ENCODE measurements at regions not wholly inside any gene's neighbourhood (a gene's known extent, or its start where the extent isn't known, plus 50 kb on each side); places are given as distances from the start of the nearest gene placed in this dataset.

DNA sequence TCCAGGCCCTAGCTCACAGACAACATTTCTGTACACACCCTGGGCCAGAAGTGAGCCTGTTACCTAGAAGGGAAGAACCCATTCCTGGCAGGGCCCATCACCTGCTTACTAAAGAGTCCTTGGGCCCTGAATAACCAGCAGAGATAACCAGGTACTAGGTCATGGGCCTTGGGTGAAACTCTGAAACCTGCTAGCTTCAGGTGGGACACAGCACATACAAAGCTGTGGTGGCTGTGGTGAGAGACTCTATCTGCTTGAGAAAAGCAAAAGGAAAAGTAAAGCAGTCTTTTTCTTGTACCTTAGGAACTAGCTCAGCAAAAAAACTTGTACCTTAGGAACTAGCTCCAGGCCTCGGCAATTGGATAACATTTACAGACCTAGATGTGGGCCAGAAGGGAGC is 1895.9 kb upstream of the PCDH20 start:
- no peaks in the 10 kb centered on the region for H3K36me3 ChIP-seq
- no peak for TF ChIP-seq CTCF (IDR thresholded peaks at IDR 0.05; ENCODE audit: low read depth, low read length)
- no peak for DNase-seq
- no peaks in the 10 kb centered on the region for H3K9me3 ChIP-seq (ENCODE audit: severe bottlenecking)
- no peaks in the 10 kb centered on the region for H3K27me3 ChIP-seq (ENCODE audit: insufficient read depth, low read depth, severe bottlenecking)
- H3K4me3 ChIP-seq (ENCODE audit: low read depth, low read length): no peak overlapping the region
- H3K27ac ChIP-seq: no peak overlapping the region

DNA sequence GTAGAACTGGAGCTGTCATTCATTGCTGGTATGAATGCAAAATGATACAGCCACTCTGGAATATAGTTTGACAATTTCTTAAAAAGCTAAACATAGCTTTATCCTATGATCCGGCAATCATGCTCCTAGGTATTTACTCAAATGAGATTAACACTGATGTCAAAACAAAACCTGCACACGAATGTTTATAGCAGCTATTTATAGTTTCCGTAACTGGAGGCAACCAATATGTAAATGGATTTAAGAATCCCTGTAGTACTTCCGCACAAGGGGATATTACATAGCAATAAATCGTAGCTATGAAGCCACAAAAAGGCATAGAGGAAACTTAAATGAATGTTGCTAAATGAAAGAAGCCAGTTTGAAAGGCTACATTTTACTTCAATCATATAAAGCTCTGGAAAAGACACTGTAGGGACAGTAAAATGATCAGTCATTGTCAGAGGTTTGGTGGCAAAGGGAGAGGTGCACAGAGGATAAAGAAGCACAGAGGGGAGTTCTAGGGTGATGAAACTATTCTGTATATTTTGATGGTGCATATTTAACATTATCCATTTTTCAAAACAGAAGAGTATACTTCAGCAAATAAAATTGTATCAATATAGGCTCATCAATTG is 1893.0 kb upstream of the PCDH20 start:
- H3K27me3 ChIP-seq (ENCODE audit: insufficient read depth, low read depth, severe bottlenecking): no peaks in the 10 kb centered on the region
- TF ChIP-seq CTCF (IDR thresholded peaks at IDR 0.05; ENCODE audit: low read depth, low read length): no peak
- no peak overlapping the region for H3K4me3 ChIP-seq (ENCODE audit: low read depth, low read length)
- no peaks in the 10 kb centered on the region for H3K9me3 ChIP-seq (ENCODE audit: severe bottlenecking)
- no peak overlapping the region for H3K27ac ChIP-seq
- H3K36me3 ChIP-seq: no peaks in the 10 kb centered on the region
- no peak for DNase-seq

- no peaks in the 10 kb centered on the region for H3K36me3 ChIP-seq
- H3K9me3 ChIP-seq (ENCODE audit: severe bottlenecking): no peaks in the 10 kb centered on the region
- H3K27me3 ChIP-seq (ENCODE audit: insufficient read depth, low read depth, severe bottlenecking): no peaks in the 10 kb centered on the region
- no peak overlapping the region for H3K4me3 ChIP-seq (ENCODE audit: low read depth, low read length)
- DNase-seq: no peak
- H3K27ac ChIP-seq: no peak overlapping the region
- no peak for TF ChIP-seq CTCF (IDR thresholded peaks at IDR 0.05; ENCODE audit: low read depth, low read length)
Measured at GRCh38 chr13:63307228-63307627, 1891.6 kb upstream of the PCDH20 start.

GRCh38 chr13:63305641-63306133 is 1890.0 kb upstream of the PCDH20 start:
- H3K36me3 ChIP-seq: no peaks in the 10 kb centered on the region
- H3K27ac ChIP-seq: no peak overlapping the region
- TF ChIP-seq CTCF (IDR thresholded peaks at IDR 0.05; ENCODE audit: low read depth, low read length): no peak
- H3K9me3 ChIP-seq (ENCODE audit: severe bottlenecking): no peaks in the 10 kb centered on the region
- no peaks in the 10 kb centered on the region for H3K27me3 ChIP-seq (ENCODE audit: insufficient read depth, low read depth, severe bottlenecking)
- DNase-seq: no peak
- H3K4me3 ChIP-seq (ENCODE audit: low read depth, low read length): no peak overlapping the region

DNA sequence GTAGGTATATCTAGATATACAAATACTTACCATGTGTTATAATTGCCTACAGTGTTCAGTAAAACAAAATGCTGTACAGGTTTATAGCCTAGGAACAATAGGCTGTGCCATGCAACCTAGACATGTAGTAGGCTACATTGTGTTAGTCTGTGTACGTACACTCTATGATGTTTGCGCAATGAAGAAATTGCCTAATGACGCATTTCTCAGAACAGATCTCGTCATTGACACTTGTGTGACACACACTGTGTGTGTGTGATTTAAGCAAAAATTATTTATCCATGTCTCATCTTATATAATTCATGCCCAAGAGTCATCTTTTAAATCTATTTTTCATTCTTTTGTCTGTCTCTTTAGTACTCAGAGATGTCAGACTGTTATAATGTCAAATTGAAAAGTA is 1888.8 kb upstream of the PCDH20 start:
- no peak for TF ChIP-seq CTCF (IDR thresholded peaks at IDR 0.05; ENCODE audit: low read depth, low read length)
- Histone ChIP-seq H3K9me3 (ENCODE audit: severe bottlenecking) (no peaks in the 10 kb centered on the region), H3K4me3 (ENCODE audit: low read depth, low read length) (no peak overlapping the region), H3K27ac (no peak overlapping the region), H3K27me3 (ENCODE audit: insufficient read depth, low read depth, severe bottlenecking) (no peaks in the 10 kb centered on the region), H3K36me3 (no peaks in the 10 kb centered on the region)
- no peak for DNase-seq

DNA sequence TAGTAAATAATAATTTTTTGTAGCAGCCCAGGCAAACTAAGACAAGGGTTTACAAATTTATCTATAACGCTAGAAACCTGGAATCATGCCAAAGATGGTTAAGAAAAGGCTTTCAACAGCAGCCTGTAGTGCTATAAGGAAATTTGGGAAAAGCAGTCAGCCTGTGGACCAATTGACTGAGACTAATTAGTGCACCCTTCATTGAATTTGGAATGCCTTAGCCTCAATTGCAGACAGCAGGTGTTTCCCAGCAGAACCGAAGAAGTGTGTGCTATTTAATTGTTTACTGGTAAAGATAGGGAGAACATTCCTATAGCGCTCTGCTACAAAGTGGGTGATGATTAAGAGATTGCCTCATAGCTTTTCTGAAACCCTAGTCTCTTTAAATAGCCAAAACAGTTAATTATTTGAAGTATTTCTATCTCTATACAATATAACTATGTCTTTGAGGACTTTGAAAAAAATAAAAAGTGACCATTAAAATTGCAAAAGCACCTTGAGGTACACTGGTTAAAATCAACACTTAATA is 1884.3 kb upstream of the PCDH20 start:
- no peaks in the 10 kb centered on the region for H3K36me3 ChIP-seq
- no peak overlapping the region for H3K4me3 ChIP-seq (ENCODE audit: low read depth, low read length)
- DNase-seq: no peak
- no peaks in the 10 kb centered on the region for H3K27me3 ChIP-seq (ENCODE audit: insufficient read depth, low read depth, severe bottlenecking)
- TF ChIP-seq CTCF (IDR thresholded peaks at IDR 0.05; ENCODE audit: low read depth, low read length): no peak
- H3K9me3 ChIP-seq (ENCODE audit: severe bottlenecking): no peaks in the 10 kb centered on the region
- H3K27ac ChIP-seq: no peak overlapping the region
